ENCODE measurements at regions not wholly inside any gene's neighbourhood (a gene's known extent, or its start where the extent isn't known, plus 50 kb on each side); places are given as distances from the start of the nearest gene placed in this dataset.

DNA sequence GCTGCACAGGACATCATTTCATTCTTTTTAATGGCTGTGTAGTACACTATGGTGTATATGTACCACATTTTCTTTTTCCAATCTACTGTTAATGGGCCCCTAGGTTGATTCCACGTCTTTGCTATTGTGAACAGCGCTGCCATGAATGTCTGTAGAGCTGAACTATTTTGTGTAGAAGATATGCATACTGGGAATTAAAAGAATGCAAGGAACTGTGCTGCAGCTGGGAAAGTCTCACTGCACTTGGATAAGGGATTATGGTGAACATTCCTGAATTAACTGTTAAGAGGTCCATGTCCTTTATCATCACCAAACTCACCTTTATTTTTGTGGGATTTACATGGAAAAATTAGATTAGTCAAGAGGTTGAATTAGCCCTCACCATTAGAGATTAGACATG is 224.7 kb downstream of the SNX19 start:
- WGBS = 71% methylated on average over 2 of the region's 2 CpGs
- no peaks in the 10 kb centered on the region for H3K36me3 ChIP-seq (ENCODE audit: control insufficient read depth in 4 of 4, insufficient read depth in 3 of 4, low read depth in 1 of 4, low read length in 3 of 4)
- no peak for DNase-seq (ENCODE audit: low spot score)
- H3K9ac ChIP-seq (ENCODE audit: low read depth in 1 of 2, low read length in 2 of 2) = no peak overlapping the region
- H3K27ac ChIP-seq (ENCODE audit: low read depth in 1 of 2, low read length in 2 of 2) = no peak overlapping the region
- TF ChIP-seq FOXA1 (IDR thresholded peaks at IDR 0.05) = no peak
- TF ChIP-seq, protein P1, sequence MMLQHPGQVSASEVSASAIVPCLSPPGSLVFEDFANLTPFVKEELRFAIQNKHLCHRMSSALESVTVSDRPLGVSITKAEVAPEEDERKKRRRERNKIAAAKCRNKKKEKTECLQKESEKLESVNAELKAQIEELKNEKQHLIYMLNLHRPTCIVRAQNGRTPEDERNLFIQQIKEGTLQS (IDR thresholded peaks at IDR 0.05) = no peak
- H3K4me1 ChIP-seq (ENCODE audit: control insufficient read depth in 4 of 4, insufficient read depth in 4 of 4, low read length in 3 of 4) = no peaks in the 10 kb centered on the region
- no peaks in the 10 kb centered on the region for H3K9me3 ChIP-seq (ENCODE audit: control insufficient read depth in 4 of 4, low read length in 3 of 4)
- H3K27me3 ChIP-seq (ENCODE audit: control insufficient read depth in 4 of 4, insufficient read depth in 4 of 4, low read length in 3 of 4) = no peaks in the 10 kb centered on the region
- no peak overlapping the region for H3K4me3 ChIP-seq (ENCODE audit: low read depth in 1 of 3, low read length in 3 of 3)

GRCh38 chr11:130692220-130692619 is 224.1 kb downstream of the SNX19 start:
- Histone ChIP-seq H3K4me3 (ENCODE audit: low read depth in 1 of 3, low read length in 3 of 3) (no peak overlapping the region), H3K9me3 (ENCODE audit: control insufficient read depth in 4 of 4, low read length in 3 of 4) (no peaks in the 10 kb centered on the region), H3K9ac (ENCODE audit: low read depth in 1 of 2, low read length in 2 of 2) (no peak overlapping the region), H3K36me3 (ENCODE audit: control insufficient read depth in 4 of 4, insufficient read depth in 3 of 4, low read depth in 1 of 4, low read length in 3 of 4) (no peaks in the 10 kb centered on the region), H3K27me3 (ENCODE audit: control insufficient read depth in 4 of 4, insufficient read depth in 4 of 4, low read length in 3 of 4) (no peaks in the 10 kb centered on the region), H3K4me1 (ENCODE audit: control insufficient read depth in 4 of 4, insufficient read depth in 4 of 4, low read length in 3 of 4) (no peaks in the 10 kb centered on the region), H3K27ac (ENCODE audit: low read depth in 1 of 2, low read length in 2 of 2) (no peak overlapping the region)
- no peak for DNase-seq (ENCODE audit: low spot score)
- no peak for TF ChIP-seq FOXA2 (IDR thresholded peaks at IDR 0.05)
- TF ChIP-seq HNF4A (conservative IDR thresholded peaks at IDR 0.05) = no peak
- TF ChIP-seq GABPA (IDR thresholded peaks at IDR 0.05 in 1 of 2, conservative IDR thresholded peaks at IDR 0.05 in 1 of 2) = no peak
- no peak for TF ChIP-seq EGR1 (IDR thresholded peaks at IDR 0.05; ENCODE audit: low read depth in 2 of 2)
- TF ChIP-seq NR2F2 (IDR thresholded peaks at IDR 0.05) = no peak
- TF ChIP-seq, protein P1 (IDR thresholded peaks at IDR 0.05) = no peak
- 88% methylated on average over 4 of the region's 4 CpGs for WGBS

DNA sequence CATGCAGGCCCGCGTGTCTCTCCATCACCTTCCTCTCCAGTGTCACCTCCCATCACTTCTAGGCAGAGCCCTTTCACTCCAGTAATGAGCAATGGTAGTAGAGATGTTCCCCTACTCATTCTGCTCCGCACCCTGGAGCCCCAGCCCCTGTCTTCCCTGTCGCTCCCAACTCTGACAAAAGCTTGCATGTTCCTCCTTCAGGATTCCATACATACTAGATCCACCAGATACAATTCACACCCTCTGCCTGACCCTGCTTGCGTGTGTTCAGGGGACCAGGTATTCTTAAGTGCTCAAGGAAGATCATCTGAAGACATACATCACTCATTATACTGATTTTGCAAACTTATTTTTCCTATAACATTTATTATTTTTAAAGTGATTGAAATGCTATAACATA is 222.7 kb downstream of the SNX19 start:
- H3K36me3 ChIP-seq (ENCODE audit: control insufficient read depth in 4 of 4, insufficient read depth in 3 of 4, low read depth in 1 of 4, low read length in 3 of 4) = no peaks in the 10 kb centered on the region
- DNase-seq (ENCODE audit: low spot score) = no peak
- no peaks in the 10 kb centered on the region for H3K27me3 ChIP-seq (ENCODE audit: control insufficient read depth in 4 of 4, insufficient read depth in 4 of 4, low read length in 3 of 4)
- no peak overlapping the region for H3K9ac ChIP-seq (ENCODE audit: low read depth in 1 of 2, low read length in 2 of 2)
- 78% methylated on average over 5 of the region's 5 CpGs for WGBS
- no peak overlapping the region for H3K4me3 ChIP-seq (ENCODE audit: low read depth in 1 of 3, low read length in 3 of 3)
- TF ChIP-seq, protein P2, sequence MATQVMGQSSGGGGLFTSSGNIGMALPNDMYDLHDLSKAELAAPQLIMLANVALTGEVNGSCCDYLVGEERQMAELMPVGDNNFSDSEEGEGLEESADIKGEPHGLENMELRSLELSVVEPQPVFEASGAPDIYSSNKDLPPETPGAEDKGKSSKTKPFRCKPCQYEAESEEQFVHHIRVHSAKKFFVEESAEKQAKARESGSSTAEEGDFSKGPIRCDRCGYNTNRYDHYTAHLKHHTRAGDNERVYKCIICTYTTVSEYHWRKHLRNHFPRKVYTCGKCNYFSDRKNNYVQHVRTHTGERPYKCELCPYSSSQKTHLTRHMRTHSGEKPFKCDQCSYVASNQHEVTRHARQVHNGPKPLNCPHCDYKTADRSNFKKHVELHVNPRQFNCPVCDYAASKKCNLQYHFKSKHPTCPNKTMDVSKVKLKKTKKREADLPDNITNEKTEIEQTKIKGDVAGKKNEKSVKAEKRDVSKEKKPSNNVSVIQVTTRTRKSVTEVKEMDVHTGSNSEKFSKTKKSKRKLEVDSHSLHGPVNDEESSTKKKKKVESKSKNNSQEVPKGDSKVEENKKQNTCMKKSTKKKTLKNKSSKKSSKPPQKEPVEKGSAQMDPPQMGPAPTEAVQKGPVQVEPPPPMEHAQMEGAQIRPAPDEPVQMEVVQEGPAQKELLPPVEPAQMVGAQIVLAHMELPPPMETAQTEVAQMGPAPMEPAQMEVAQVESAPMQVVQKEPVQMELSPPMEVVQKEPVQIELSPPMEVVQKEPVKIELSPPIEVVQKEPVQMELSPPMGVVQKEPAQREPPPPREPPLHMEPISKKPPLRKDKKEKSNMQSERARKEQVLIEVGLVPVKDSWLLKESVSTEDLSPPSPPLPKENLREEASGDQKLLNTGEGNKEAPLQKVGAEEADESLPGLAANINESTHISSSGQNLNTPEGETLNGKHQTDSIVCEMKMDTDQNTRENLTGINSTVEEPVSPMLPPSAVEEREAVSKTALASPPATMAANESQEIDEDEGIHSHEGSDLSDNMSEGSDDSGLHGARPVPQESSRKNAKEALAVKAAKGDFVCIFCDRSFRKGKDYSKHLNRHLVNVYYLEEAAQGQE (IDR thresholded peaks at IDR 0.05) = no peak
- TF ChIP-seq FOXA1 (IDR thresholded peaks at IDR 0.05) (no peak), GABPA (IDR thresholded peaks at IDR 0.05 in 1 of 2, conservative IDR thresholded peaks at IDR 0.05 in 1 of 2) (no peak), EGR1 (IDR thresholded peaks at IDR 0.05; ENCODE audit: low read depth in 2 of 2) (no peak), HNF4A (conservative IDR thresholded peaks at IDR 0.05) (no peak), NR2F2 (IDR thresholded peaks at IDR 0.05) (no peak), RAD21 (IDR thresholded peaks at IDR 0.05) (no peak), YY1 (IDR thresholded peaks at IDR 0.05) (no peak), HNF4G (IDR thresholded peaks at IDR 0.05) (no peak), CTCF (IDR thresholded peaks at IDR 0.05; ENCODE audit: low read depth, low read length, missing input control) (no peak), RXRA (IDR thresholded peaks at IDR 0.05) (no peak), JUND (IDR thresholded peaks at IDR 0.05) (no peak)
- TF ChIP-seq, protein P1 (IDR thresholded peaks at IDR 0.05) = no peak
- TF ChIP-seq, protein P3, sequence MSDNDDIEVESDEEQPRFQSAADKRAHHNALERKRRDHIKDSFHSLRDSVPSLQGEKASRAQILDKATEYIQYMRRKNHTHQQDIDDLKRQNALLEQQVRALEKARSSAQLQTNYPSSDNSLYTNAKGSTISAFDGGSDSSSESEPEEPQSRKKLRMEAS (IDR thresholded peaks at IDR 0.05) = no peak
- no peaks in the 10 kb centered on the region for H3K4me1 ChIP-seq (ENCODE audit: control insufficient read depth in 4 of 4, insufficient read depth in 4 of 4, low read length in 3 of 4)
- no peak overlapping the region for H3K27ac ChIP-seq (ENCODE audit: low read depth in 1 of 2, low read length in 2 of 2)
- H3K9me3 ChIP-seq (ENCODE audit: control insufficient read depth in 4 of 4, low read length in 3 of 4) = no peaks in the 10 kb centered on the region
